ENCODE measurements at regions not wholly inside any gene's neighbourhood (a gene's known extent, or its start where the extent isn't known, plus 50 kb on each side); places are given as distances from the start of the nearest gene placed in this dataset.

GRCh38 chr15:93720607-93721006 is 510.8 kb upstream of the MCTP2 start:
- no peak for TF ChIP-seq CTCF (IDR thresholded peaks at IDR 0.05)
- Histone ChIP-seq H3K27me3 (no peaks in the 10 kb centered on the region), H3K27ac (no peak overlapping the region), H3K36me3 (no peaks in the 10 kb centered on the region), H3K4me1 (ENCODE audit: control insufficient read depth in 1 of 2, insufficient read depth in 1 of 2, low read depth in 1 of 2, low read length in 1 of 2) (no peaks in the 10 kb centered on the region), H3K4me3 (ENCODE audit: low read depth in 1 of 2, low read length in 1 of 2) (no peak overlapping the region), H3K9me3 (no peaks in the 10 kb centered on the region)

- Histone ChIP-seq H3K9me3 (no peaks in the 10 kb centered on the region), H3K4me1 (ENCODE audit: control insufficient read depth in 1 of 2, insufficient read depth in 1 of 2, low read depth in 1 of 2, low read length in 1 of 2) (no peaks in the 10 kb centered on the region), H3K36me3 (no peaks in the 10 kb centered on the region), H3K27me3 (no peaks in the 10 kb centered on the region), H3K27ac (no peak overlapping the region), H3K4me3 (ENCODE audit: low read depth in 1 of 2, low read length in 1 of 2) (no peak overlapping the region)
- TF ChIP-seq CTCF (IDR thresholded peaks at IDR 0.05), result no peak
Observed at GRCh38 chr15:93719921-93720351, 511.4 kb upstream of the MCTP2 start.

GRCh38 chr15:93716615-93717231 is 514.6 kb upstream of the MCTP2 start:
- Histone ChIP-seq H3K4me3 (ENCODE audit: low read depth in 1 of 2, low read length in 1 of 2) (no peak overlapping the region), H3K4me1 (ENCODE audit: control insufficient read depth in 1 of 2, insufficient read depth in 1 of 2, low read depth in 1 of 2, low read length in 1 of 2) (no peaks in the 10 kb centered on the region), H3K9me3 (no peaks in the 10 kb centered on the region), H3K27ac (no peak overlapping the region), H3K27me3 (no peaks in the 10 kb centered on the region), H3K36me3 (no peaks in the 10 kb centered on the region)
- TF ChIP-seq CTCF (IDR thresholded peaks at IDR 0.05), result no peak

- H3K27me3 ChIP-seq, result no peaks in the 10 kb centered on the region
- H3K4me3 ChIP-seq (ENCODE audit: low read depth in 1 of 2, low read length in 1 of 2), result no peak overlapping the region
- TF ChIP-seq CTCF (IDR thresholded peaks at IDR 0.05), result no peak
- no peaks in the 10 kb centered on the region for H3K36me3 ChIP-seq
- H3K27ac ChIP-seq, result no peak overlapping the region
- no peaks in the 10 kb centered on the region for H3K4me1 ChIP-seq (ENCODE audit: control insufficient read depth in 1 of 2, insufficient read depth in 1 of 2, low read depth in 1 of 2, low read length in 1 of 2)
- H3K9me3 ChIP-seq, result no peaks in the 10 kb centered on the region
Observed at GRCh38 chr15:93709708-93710107, 521.7 kb upstream of the MCTP2 start.

- no peaks in the 10 kb centered on the region for H3K27me3 ChIP-seq
- H3K4me1 ChIP-seq (ENCODE audit: control insufficient read depth in 1 of 2, insufficient read depth in 1 of 2, low read depth in 1 of 2, low read length in 1 of 2), result no peaks in the 10 kb centered on the region
- TF ChIP-seq CTCF (IDR thresholded peaks at IDR 0.05), result no peak
- H3K27ac ChIP-seq, result no peak overlapping the region
- no peaks in the 10 kb centered on the region for H3K9me3 ChIP-seq
- no peaks in the 10 kb centered on the region for H3K36me3 ChIP-seq
- no peak overlapping the region for H3K4me3 ChIP-seq (ENCODE audit: low read depth in 1 of 2, low read length in 1 of 2)
Observed at GRCh38 chr15:93708724-93709445, 522.5 kb upstream of the MCTP2 start.

Data from neutrophil (primary cell).